GM18519 (cell line): ENCODE measurements at regions not wholly inside any gene's neighbourhood (a gene's known extent, or its start where the extent isn't known, plus 50 kb on each side); places are given as distances from the start of the nearest gene placed in this dataset.

Experiments
- ATAC-seq: cut with Tn5 transposase; IDR thresholded peaks from one replicate; pipeline ENCODE4 v1.9.1; 2021; ENCODE audit warnings: mild to moderate bottlenecking, moderate library complexity; ENCODE audit not compliant: unreplicated experiment, low FRiP score

- no peak for ATAC-seq
Observed at GRCh38 chr1:90100566-90100965, 105.7 kb downstream of the ZNF326 start.

DNA sequence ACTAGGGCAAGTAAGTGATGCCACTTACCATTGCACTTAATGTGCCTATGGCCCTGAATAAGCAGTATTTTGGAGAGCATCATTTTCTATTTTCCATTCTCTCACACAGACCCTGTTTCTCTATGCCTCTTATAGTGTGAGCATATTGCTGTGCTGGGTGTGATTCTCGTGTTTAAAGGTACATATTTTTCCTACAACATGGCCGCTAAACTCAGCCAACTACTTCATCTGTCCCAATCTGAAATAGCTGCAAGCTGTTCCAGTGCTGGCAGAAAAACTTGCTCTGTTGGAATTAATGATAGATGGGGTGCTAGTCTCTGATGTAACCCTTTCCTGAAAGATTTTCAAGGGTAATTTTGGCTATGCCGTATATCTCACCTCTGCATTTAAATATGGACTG is 97.5 kb downstream of the ZNF326 start:
- no peak for ATAC-seq
